Panc1 (cell line): ENCODE measurements at regions not wholly inside any gene's neighbourhood (a gene's known extent, or its start where the extent isn't known, plus 50 kb on each side); places are given as distances from the start of the nearest gene placed in this dataset.

Experiments used
- CTCF ChIP-seq: fragments of 450-650 bp; IDR thresholded peaks from 2 replicates; pipeline ENCODE4 v1.5.1; 2017; ENCODE audit warnings: mild to moderate bottlenecking
- POLR2AphosphoS5 ChIP-seq: IDR thresholded peaks from 2 replicates; pipeline ENCODE4 v1.6.1; 2012; ENCODE audit warnings: mild to moderate bottlenecking, low read depth, low read length, moderate library complexity
- SIN3A ChIP-seq: IDR thresholded peaks from 2 replicates; pipeline ENCODE4 v1.6.1; 2012; ENCODE audit warnings: low read depth, mild to moderate bottlenecking, low read length, moderate library complexity, borderline replicate concordance; ENCODE audit not compliant: insufficient read depth

- TF ChIP-seq CTCF = no peak
- no peak for TF ChIP-seq POLR2AphosphoS5
- TF ChIP-seq SIN3A = no peak
These were observed 463.9 kb upstream of the TBX3 start for GRCh38 chr12:115147916-115148315.
